ENCODE measurements at regions not wholly inside any gene's neighbourhood (a gene's known extent, or its start where the extent isn't known, plus 50 kb on each side); places are given as distances from the start of the nearest gene placed in this dataset.
"Not testable (repeated sequence)": the region's sequence is repeated elsewhere in the genome, so short reads cannot be mapped to it uniquely, and the experiment has no call there.

- H3K4me3 ChIP-seq (ENCODE audit: low read length) = no peak overlapping the region
- no peak for TF ChIP-seq CTCF (IDR thresholded peaks at IDR 0.05; ENCODE audit: insufficient read depth, low read depth, low read length, missing control alignments)
- DNase-seq (ENCODE audit: low read depth) = peak; percentile 11
These were observed 1103.2 kb upstream of the ALCAM start for GRCh38 chr3:104263477-104263876.

- not testable (repeated sequence) for H3K4me3 ChIP-seq (ENCODE audit: low read length); DNase-seq (ENCODE audit: low read depth)
These were observed 1100.5 kb upstream of the ALCAM start for GRCh38 chr3:104266219-104266618.

GRCh38 chr3:104269771-104270170 lies 1096.9 kb upstream of the ALCAM start:
- no peak for TF ChIP-seq CTCF (IDR thresholded peaks at IDR 0.05; ENCODE audit: insufficient read depth, low read depth, low read length, missing control alignments)
- DNase-seq (ENCODE audit: low read depth) = no peak
- no peak overlapping the region for H3K4me3 ChIP-seq (ENCODE audit: low read length)

GRCh38 chr3:104273046-104273649 lies 1093.6 kb upstream of the ALCAM start:
- H3K4me3 ChIP-seq (ENCODE audit: low read length) = no peak overlapping the region
- peak; percentile 82 for TF ChIP-seq CTCF (IDR thresholded peaks at IDR 0.05; ENCODE audit: insufficient read depth, low read depth, low read length, missing control alignments)
- DNase-seq (ENCODE audit: low read depth) = peak; percentile 52

GRCh38 chr3:104275199-104275598 lies 1091.5 kb upstream of the ALCAM start:
- DNase-seq (ENCODE audit: low read depth) = no peak
- TF ChIP-seq CTCF (IDR thresholded peaks at IDR 0.05; ENCODE audit: insufficient read depth, low read depth, low read length, missing control alignments) = no peak
- H3K4me3 ChIP-seq (ENCODE audit: low read length) = no peak overlapping the region

- no peak for TF ChIP-seq CTCF (IDR thresholded peaks at IDR 0.05; ENCODE audit: insufficient read depth, low read depth, low read length, missing control alignments)
- H3K4me3 ChIP-seq (ENCODE audit: low read length) = no peak overlapping the region
These were observed 1087.1 kb upstream of the ALCAM start for GRCh38 chr3:104279617-104280016.

GRCh38 chr3:104281713-104282112 lies 1085.0 kb upstream of the ALCAM start:
- no peak overlapping the region for H3K4me3 ChIP-seq (ENCODE audit: low read length)
- TF ChIP-seq CTCF (IDR thresholded peaks at IDR 0.05; ENCODE audit: insufficient read depth, low read depth, low read length, missing control alignments) = no peak
- DNase-seq (ENCODE audit: low read depth) = no peak

More at GRCh38 chr3:104279617-104280016, 1087.1 kb upstream of the ALCAM start:
- DNase-seq (ENCODE audit: low read depth) = peak; percentile 95
